B cell (primary cell): ENCODE measurements at regions not wholly inside any gene's neighbourhood (a gene's known extent, or its start where the extent isn't known, plus 50 kb on each side); places are given as distances from the start of the nearest gene placed in this dataset.

Experiments used
- CTCF ChIP-seq: fragments of 200-600 bp; IDR thresholded peaks from one replicate; pipeline ENCODE4 v1.8.0; 2022; ENCODE audit warnings: antibody characterized with exemption, mild to moderate bottlenecking
- EZH2 ChIP-seq: IDR thresholded peaks from 2 replicates; pipeline ENCODE4 v1.6.1; 2012; ENCODE audit warnings: borderline replicate concordance, low read depth, mild to moderate bottlenecking, moderate library complexity, low read length; ENCODE audit not compliant: insufficient read depth, poor library complexity, severe bottlenecking

GRCh38 chr6:14660806-14661579, 543.4 kb downstream of the CD83 start:
- TF ChIP-seq CTCF (no peak), EZH2 (no peak)
